Breast epithelium (tissue), 3 donors: ENCODE measurements at regions not wholly inside any gene's neighbourhood (a gene's known extent, or its start where the extent isn't known, plus 50 kb on each side); places are given as distances from the start of the nearest gene placed in this dataset.

Experiments used
- CTCF ChIP-seq, 3 donors: fragments of 450-650 bp; IDR thresholded peaks; one replicate each; pipeline ENCODE4 v1.5.1; 2016 to 2017; ENCODE audit warnings: antibody characterized with exemption in 3 of 3, mild to moderate bottlenecking in 3 of 3, moderate library complexity in 3 of 3
- POLR2A ChIP-seq: fragments of 450-650 bp; IDR thresholded peaks from one replicate; pipeline ENCODE4 v1.6.1; 2016; ENCODE audit warnings: antibody characterized with exemption, mild to moderate bottlenecking, moderate library complexity

DNA sequence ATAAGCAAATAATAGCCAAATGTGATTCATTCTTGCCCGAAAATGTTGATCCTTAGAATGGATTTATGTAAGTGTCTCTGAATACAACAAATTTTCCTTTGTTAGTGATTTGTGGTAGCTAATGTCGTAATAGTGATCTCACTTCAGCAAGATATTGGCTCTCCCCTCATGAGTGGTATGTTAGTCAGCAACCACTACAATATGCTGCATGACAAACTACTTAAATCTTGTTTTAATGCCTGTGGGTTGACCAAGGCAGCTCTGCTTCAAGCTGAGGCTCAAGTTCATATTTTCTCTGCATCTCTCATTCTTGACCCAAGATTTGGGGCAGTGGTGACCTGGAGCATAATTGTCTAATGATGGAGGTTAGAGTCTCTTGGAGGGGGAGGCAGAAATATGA is 49.8 kb upstream of the GALNT15 start:
- TF ChIP-seq CTCF (IDR thresholded peaks at IDR 0.05) (no peak), POLR2A (no peak)
